Activated CD4-positive, alpha-beta memory T cell treated with anti-CD3 and anti-CD28 coated beads for 36 hours (primary cell): ENCODE measurements at regions not wholly inside any gene's neighbourhood (a gene's known extent, or its start where the extent isn't known, plus 50 kb on each side); places are given as distances from the start of the nearest gene placed in this dataset.

Experiments used
- CTCF ChIA-PET: fragments of 350-600 bp; sonication (Branson Sonifier 250); formaldehyde crosslinking; loops from one replicate; lab custom pipeline; 2021; ENCODE audit warnings: antibody characterized with exemption, inconsistent platforms; lab: Charles Lee
- POLR2A ChIA-PET: fragments of 350-600 bp; sonication (Branson Sonifier 250); formaldehyde crosslinking; loops from one replicate; lab custom pipeline; 2021; ENCODE audit warnings: antibody characterized with exemption; lab: Charles Lee
- DNase-seq: peaks from one replicate; pipeline ENCODE4 v3.0.0-alpha.2; 2020
- H3K27ac Mint-ChIP-seq: one replicate; pipeline ENCODE4 v1.8.0; 2021; ENCODE audit warnings: mixed read lengths
- H3K27me3 Mint-ChIP-seq: one replicate; pipeline ENCODE4 v1.8.0; 2021; ENCODE audit warnings: mixed read lengths
- H3K36me3 Mint-ChIP-seq: one replicate; pipeline ENCODE4 v1.8.0; 2021; ENCODE audit warnings: mixed read lengths
- H3K4me1 Mint-ChIP-seq: one replicate; pipeline ENCODE4 v1.8.0; 2021; ENCODE audit warnings: low read depth, mixed read lengths
- H3K4me3 Mint-ChIP-seq: one replicate; pipeline ENCODE4 v1.8.0; 2021; ENCODE audit warnings: mild to moderate bottlenecking, mixed read lengths
- H3K9me3 Mint-ChIP-seq: one replicate; pipeline ENCODE4 v1.8.0; 2021; ENCODE audit warnings: mixed read lengths
- intact Hi-C: fragments of 100-400 bp; cut with micrococcal nuclease; formaldehyde crosslinking; loops from one replicate; pipeline ENCODE4 v1.15.1; 2023

DNA sequence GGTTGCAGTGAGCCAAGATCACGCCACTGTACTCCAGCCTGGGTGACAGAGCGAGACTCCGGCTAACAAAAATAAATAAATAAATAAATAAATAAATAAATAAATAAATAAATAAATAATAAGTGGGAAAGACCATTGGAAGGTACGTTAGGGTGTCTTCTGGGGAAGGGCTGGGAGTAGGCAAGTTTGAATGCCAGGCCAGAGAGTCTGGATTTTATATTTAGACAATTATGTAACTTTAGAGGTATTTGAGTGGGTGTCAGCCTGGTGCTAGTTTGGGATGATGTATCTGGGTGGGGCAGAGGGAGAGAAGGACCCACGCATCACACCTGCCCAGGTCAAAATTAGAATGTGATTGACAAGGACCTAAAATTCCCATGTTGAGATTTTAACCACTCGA lies 73.1 kb upstream of the PRNP start:
- no peak for DNase-seq
- ChIA-PET POLR2A (no interaction called here), CTCF (interaction anchor here (0.7 to 7.2 kb wide), 14 partner anchors 8 to 146 kb away, joined by 3 to 194 read pairs (median 4); partner anchors contain the start of gene PRND)
- Mint-ChIP-seq H3K27me3 (peaks cover 2% of the 10 kb centered on the region), H3K36me3 (no peaks in the 10 kb centered on the region), H3K27ac (no peak overlapping the region), H3K4me1 (peaks cover 3% of the 10 kb centered on the region), H3K9me3 (peaks cover 13% of the 10 kb centered on the region), H3K4me3 (no peak overlapping the region)
- intact Hi-C loops = no loop called here

DNA sequence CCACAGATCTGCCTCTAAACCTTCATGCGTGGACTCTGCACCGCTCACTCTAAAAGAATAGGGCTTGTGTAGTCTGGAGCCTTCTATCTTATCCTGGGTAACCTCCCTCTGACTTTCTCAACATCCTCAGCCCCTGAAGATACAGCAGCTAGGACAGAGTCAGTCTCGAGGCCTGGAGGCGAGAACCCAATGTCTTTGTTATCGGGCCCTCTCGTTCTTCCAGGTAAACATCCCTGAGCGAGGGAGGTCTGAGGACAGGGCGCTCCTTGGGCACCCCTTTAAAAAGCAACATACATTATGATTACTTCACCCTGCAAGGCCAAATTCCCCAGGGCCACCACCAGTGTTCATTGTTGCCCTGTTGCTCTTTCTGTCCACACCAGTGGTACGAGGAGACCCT lies 75.4 kb upstream of the PRNP start:
- Mint-ChIP-seq H3K27me3 (peaks cover 4% of the 10 kb centered on the region), H3K27ac (no peak overlapping the region), H3K4me3 (no peak overlapping the region), H3K9me3 (peaks cover 1% of the 10 kb centered on the region), H3K36me3 (no peaks in the 10 kb centered on the region), H3K4me1 (peaks cover 3% of the 10 kb centered on the region)
- POLR2A ChIA-PET = no interaction called here
- no peak for DNase-seq
- intact Hi-C loops = no loop called here
- CTCF ChIA-PET = interaction anchor here (7.2 kb wide), 1 partner anchor 111 kb away, joined by 194 read pairs; the partner anchor contains the start of gene PRND

DNA sequence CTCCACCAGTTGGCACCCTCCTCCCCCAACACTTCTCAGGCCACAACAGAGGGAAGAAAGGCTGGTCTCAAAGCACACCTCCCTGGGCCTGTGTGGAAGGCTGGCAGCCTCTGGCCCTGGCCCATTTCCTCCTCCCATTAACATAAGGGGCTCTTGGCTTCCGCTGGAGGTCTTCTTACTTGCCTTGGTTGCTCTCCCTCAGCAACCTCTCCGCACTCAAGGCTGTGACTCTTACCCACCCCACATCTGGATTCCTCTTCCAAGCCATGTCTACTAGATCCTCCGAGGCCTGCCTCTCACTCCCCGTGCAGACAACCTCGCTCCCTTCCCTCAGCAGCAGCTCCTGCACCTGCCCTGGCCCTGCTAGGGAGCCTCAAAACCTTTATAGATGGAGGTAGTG lies 76.7 kb upstream of the PRNP start:
- ChIA-PET POLR2A (no interaction called here), CTCF (interaction anchor here (1.0 to 7.2 kb wide), 2 partner anchors 113 to 492 kb away, joined by 4 to 194 read pairs; partner anchors contain the start of gene PRND)
- Mint-ChIP-seq H3K36me3 (no peaks in the 10 kb centered on the region), H3K4me3 (no peak overlapping the region), H3K27ac (no peak overlapping the region), H3K9me3 (no peaks in the 10 kb centered on the region), H3K4me1 (peaks cover 3% of the 10 kb centered on the region), H3K27me3 (peaks cover 6% of the 10 kb centered on the region)
- intact Hi-C loops = no loop called here
- no peak for DNase-seq

- ChIA-PET CTCF (interaction anchor here (1.0 to 7.2 kb wide), 3 partner anchors 113 to 492 kb away, joined by 3 to 194 read pairs (median 4); partner anchors contain the start of gene PRND), POLR2A (no interaction called here)
- no peaks in the 10 kb centered on the region for H3K9me3 Mint-ChIP-seq
- H3K36me3 Mint-ChIP-seq = no peaks in the 10 kb centered on the region
- peaks cover 7% of the 10 kb centered on the region for H3K27me3 Mint-ChIP-seq
- no peak overlapping the region for H3K27ac Mint-ChIP-seq
- no peaks in the 10 kb centered on the region for H3K4me1 Mint-ChIP-seq
- DNase-seq = no peak
- intact Hi-C loops = no loop called here
- no peak overlapping the region for H3K4me3 Mint-ChIP-seq
Observed at GRCh38 chr20:4608861-4609260, 77.4 kb upstream of the PRNP start.

DNA sequence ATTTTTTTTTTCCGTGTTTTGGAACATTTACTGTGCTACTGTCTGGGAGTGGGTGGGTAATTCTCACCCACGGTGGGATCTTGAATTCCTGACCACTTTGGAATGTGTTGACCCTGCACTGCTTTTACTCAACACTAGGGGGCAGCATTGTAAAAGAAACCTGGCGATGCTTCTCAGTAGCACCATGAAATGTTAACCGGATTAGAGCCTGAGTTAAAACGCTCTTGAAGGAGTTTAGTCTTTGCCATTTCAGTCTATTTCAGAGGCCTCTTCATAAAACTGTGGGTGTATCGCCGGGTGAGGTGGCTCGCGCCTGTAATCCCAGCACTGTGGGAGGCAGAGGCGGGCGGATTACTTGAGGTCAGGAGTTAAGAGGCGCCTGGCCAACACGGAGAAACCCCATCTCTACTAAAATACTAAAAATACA lies 79.0 kb upstream of the PRNP start:
- H3K4me3 Mint-ChIP-seq = no peak overlapping the region
- ChIA-PET POLR2A (no interaction called here), CTCF (interaction anchor here (0.9 to 7.2 kb wide), 3 partner anchors 13 to 115 kb away, joined by 3 to 194 read pairs (median 8); partner anchors contain the start of gene PRND)
- intact Hi-C loops = loop anchor here (1.0 kb wide), 1 partner anchor 113 kb away; no protein-coding TSS in a partner anchor
- no peaks in the 10 kb centered on the region for H3K9me3 Mint-ChIP-seq
- DNase-seq = peak; percentile 62
- H3K27me3 Mint-ChIP-seq = peaks cover 7% of the 10 kb centered on the region
- no peaks in the 10 kb centered on the region for H3K4me1 Mint-ChIP-seq
- no peaks in the 10 kb centered on the region for H3K36me3 Mint-ChIP-seq
- no peak overlapping the region for H3K27ac Mint-ChIP-seq

- no peak overlapping the region for H3K4me3 Mint-ChIP-seq
- ChIA-PET POLR2A (interaction anchor here (1.3 kb wide), 1 partner anchor 120 kb away, joined by 3 read pairs; no protein-coding TSS in a partner anchor), CTCF (interaction anchor here (1.3 to 3.0 kb wide), 6 partner anchors 84 to 495 kb away, joined by 6 to 26 read pairs (median 8); no protein-coding TSS in a partner anchor)
- DNase-seq = no peak
- no peaks in the 10 kb centered on the region for H3K36me3 Mint-ChIP-seq
- no peaks in the 10 kb centered on the region for H3K4me1 Mint-ChIP-seq
- H3K27me3 Mint-ChIP-seq = peaks cover 7% of the 10 kb centered on the region
- intact Hi-C loops = no loop called here
- no peaks in the 10 kb centered on the region for H3K9me3 Mint-ChIP-seq
- no peak overlapping the region for H3K27ac Mint-ChIP-seq
Observed at GRCh38 chr20:4606051-4606450, 80.2 kb upstream of the PRNP start.

DNA sequence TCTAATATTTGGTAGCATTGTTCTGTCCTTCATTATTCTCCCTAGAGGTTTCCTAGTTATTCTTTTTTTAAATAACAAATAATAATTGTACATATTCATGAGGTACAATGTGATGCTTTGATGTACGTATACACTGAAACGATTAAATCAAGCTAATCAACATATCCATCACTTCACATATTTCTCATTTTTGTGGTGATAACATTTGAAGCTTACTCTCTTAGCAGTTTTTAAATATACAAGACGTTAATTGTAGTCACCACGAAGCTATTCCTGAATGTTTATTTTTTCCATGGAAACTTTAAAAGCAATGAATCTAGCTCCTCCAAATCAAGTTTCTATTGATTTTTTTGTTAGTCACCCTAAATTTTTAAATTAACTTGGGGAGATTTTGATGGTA lies 81.1 kb upstream of the PRNP start:
- Mint-ChIP-seq H3K27me3 (peaks cover 7% of the 10 kb centered on the region), H3K4me1 (no peaks in the 10 kb centered on the region), H3K4me3 (no peak overlapping the region), H3K27ac (no peak overlapping the region), H3K9me3 (no peaks in the 10 kb centered on the region), H3K36me3 (no peaks in the 10 kb centered on the region)
- no peak for DNase-seq
- intact Hi-C loops = no loop called here
- POLR2A ChIA-PET = interaction anchor here (1.3 kb wide), 1 partner anchor 121 kb away, joined by 3 read pairs; no protein-coding TSS in a partner anchor
- CTCF ChIA-PET = interaction anchor here (0.6 to 3.0 kb wide), 9 partner anchors 8 to 136 kb away, joined by 3 to 26 read pairs (median 7); no protein-coding TSS in a partner anchor

DNA sequence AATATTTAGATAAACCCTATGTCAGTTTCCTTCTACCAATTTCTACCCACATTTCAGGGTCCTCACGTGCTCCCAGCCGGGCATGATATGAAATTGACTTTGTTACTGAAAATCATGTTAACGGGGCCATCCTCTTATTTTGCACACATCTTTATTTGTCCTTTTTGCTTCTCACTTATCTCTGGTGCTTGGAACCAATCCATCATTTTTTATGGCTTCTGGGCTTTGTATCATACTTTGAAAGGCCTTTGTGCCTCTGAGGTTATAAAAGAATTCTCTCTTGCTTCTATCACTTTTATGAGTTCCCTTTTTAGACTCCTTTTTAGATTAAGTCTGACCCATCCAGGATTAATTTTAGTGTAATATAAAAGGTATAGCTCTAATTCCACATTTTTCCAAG lies 81.7 kb upstream of the PRNP start:
- H3K9me3 Mint-ChIP-seq = no peaks in the 10 kb centered on the region
- H3K27me3 Mint-ChIP-seq = peaks cover 7% of the 10 kb centered on the region
- no peak overlapping the region for H3K4me3 Mint-ChIP-seq
- no peak for DNase-seq
- ChIA-PET CTCF (interaction anchor here (0.6 to 3.0 kb wide), 8 partner anchors 9 to 401 kb away, joined by 3 to 26 read pairs (median 6); no protein-coding TSS in a partner anchor), POLR2A (interaction anchor here (1.3 kb wide), 1 partner anchor 122 kb away, joined by 3 read pairs; no protein-coding TSS in a partner anchor)
- no peaks in the 10 kb centered on the region for H3K36me3 Mint-ChIP-seq
- intact Hi-C loops = no loop called here
- H3K27ac Mint-ChIP-seq = no peak overlapping the region
- no peaks in the 10 kb centered on the region for H3K4me1 Mint-ChIP-seq

- no peak overlapping the region for H3K27ac Mint-ChIP-seq
- H3K36me3 Mint-ChIP-seq = no peaks in the 10 kb centered on the region
- peaks cover 10% of the 10 kb centered on the region for H3K27me3 Mint-ChIP-seq
- no peak for DNase-seq
- no peaks in the 10 kb centered on the region for H3K9me3 Mint-ChIP-seq
- ChIA-PET POLR2A (no interaction called here), CTCF (interaction anchor here (0.6 to 3.0 kb wide), 4 partner anchors 116 to 402 kb away, joined by 3 to 26 read pairs (median 6); partner anchors contain the start of gene PRND)
- H3K4me1 Mint-ChIP-seq = no peaks in the 10 kb centered on the region
- intact Hi-C loops = no loop called here
- no peak overlapping the region for H3K4me3 Mint-ChIP-seq
Observed at GRCh38 chr20:4603724-4604123, 82.5 kb upstream of the PRNP start.

- H3K4me3 Mint-ChIP-seq = no peak overlapping the region
- H3K4me1 Mint-ChIP-seq = no peaks in the 10 kb centered on the region
- H3K36me3 Mint-ChIP-seq = no peaks in the 10 kb centered on the region
- H3K27me3 Mint-ChIP-seq = peaks cover 11% of the 10 kb centered on the region
- H3K27ac Mint-ChIP-seq = no peak overlapping the region
- no peaks in the 10 kb centered on the region for H3K9me3 Mint-ChIP-seq
- ChIA-PET POLR2A (no interaction called here), CTCF (interaction anchor here (0.9 to 1.3 kb wide), 4 partner anchors 10 to 121 kb away, joined by 3 to 6 read pairs (median 3); no protein-coding TSS in a partner anchor)
- intact Hi-C loops = no loop called here
- DNase-seq = no peak
Observed at GRCh38 chr20:4602297-4602631, 84.0 kb upstream of the PRNP start.

- H3K4me3 Mint-ChIP-seq = no peak overlapping the region
- no peak overlapping the region for H3K27ac Mint-ChIP-seq
- no peaks in the 10 kb centered on the region for H3K36me3 Mint-ChIP-seq
- H3K9me3 Mint-ChIP-seq = no peaks in the 10 kb centered on the region
- DNase-seq = no peak
- POLR2A ChIA-PET = no interaction called here
- intact Hi-C loops = no loop called here
- no peaks in the 10 kb centered on the region for H3K4me1 Mint-ChIP-seq
- CTCF ChIA-PET = interaction anchor here (0.9 to 1.3 kb wide), 3 partner anchors 11 to 121 kb away, joined by 3 read pairs; no protein-coding TSS in a partner anchor
- H3K27me3 Mint-ChIP-seq = peaks cover 9% of the 10 kb centered on the region
Observed at GRCh38 chr20:4601630-4602296, 84.5 kb upstream of the PRNP start.

- ChIA-PET CTCF (no interaction called here), POLR2A (no interaction called here)
- no peak overlapping the region for H3K4me3 Mint-ChIP-seq
- H3K27me3 Mint-ChIP-seq = peaks cover 9% of the 10 kb centered on the region
- no peaks in the 10 kb centered on the region for H3K4me1 Mint-ChIP-seq
- DNase-seq = no peak
- intact Hi-C loops = no loop called here
- H3K36me3 Mint-ChIP-seq = no peaks in the 10 kb centered on the region
- no peak overlapping the region for H3K27ac Mint-ChIP-seq
- no peaks in the 10 kb centered on the region for H3K9me3 Mint-ChIP-seq
Observed at GRCh38 chr20:4600308-4601014, 85.8 kb upstream of the PRNP start.
